Lung microvascular endothelial cell (primary cell): ENCODE measurements at regions not wholly inside any gene's neighbourhood (a gene's known extent, or its start where the extent isn't known, plus 50 kb on each side); places are given as distances from the start of the nearest gene placed in this dataset.
A peak's percentile ranks its signal among the peaks of the same experiment; 100 is the strongest.
"Not testable (repeated sequence)": the region's sequence is repeated elsewhere in the genome, so short reads cannot be mapped to it uniquely, and the experiment has no call there.

Experiments used
- DNase-seq, 2 donors: peaks; one replicate each; pipeline versions ENCODE4 v3.0.0 to v3.0.0-alpha.2; 2010; ENCODE audit warnings: low read depth in 2 of 2

GRCh38 chr3:139238281-139239030, 105.4 kb upstream of the MRPS22 start:
- peak in 1 of 2 donors; percentile 17 for DNase-seq

- no peak for DNase-seq
Measured at GRCh38 chr3:139239550-139239949, 104.3 kb upstream of the MRPS22 start.

- no peak for DNase-seq
Measured at GRCh38 chr3:139241783-139242182, 102.0 kb upstream of the MRPS22 start.

- DNase-seq: no peak
Measured at GRCh38 chr3:139243710-139244109, 100.1 kb upstream of the MRPS22 start.

- no peak for DNase-seq
Measured at GRCh38 chr3:139248593-139249255, 95.1 kb upstream of the MRPS22 start.

GRCh38 chr3:139251529-139251928, 92.3 kb upstream of the MRPS22 start:
- no peak for DNase-seq

- DNase-seq: no peak
Measured at GRCh38 chr3:139252719-139253118, 91.1 kb upstream of the MRPS22 start.

GRCh38 chr3:139258276-139258675, 85.5 kb upstream of the MRPS22 start:
- no peak for DNase-seq

GRCh38 chr3:139259398-139259797, 84.4 kb upstream of the MRPS22 start:
- no peak for DNase-seq

- DNase-seq: no peak
Measured at GRCh38 chr3:139260041-139260486, 83.8 kb upstream of the MRPS22 start.

GRCh38 chr3:139260793-139261736, 82.8 kb upstream of the MRPS22 start:
- no peak for DNase-seq

GRCh38 chr3:139261754-139262586, 81.8 kb upstream of the MRPS22 start:
- no peak for DNase-seq

GRCh38 chr3:139263798-139264197, 80.0 kb upstream of the MRPS22 start:
- no peak for DNase-seq

- DNase-seq: no peak
Measured at GRCh38 chr3:139264375-139264774, 79.4 kb upstream of the MRPS22 start.

GRCh38 chr3:139265131-139266016, 78.4 kb upstream of the MRPS22 start:
- no peak for DNase-seq

- no peak for DNase-seq
Measured at GRCh38 chr3:139267300-139268246, 76.2 kb upstream of the MRPS22 start.

- DNase-seq: no peak
Measured at GRCh38 chr3:139269984-139270383, 73.8 kb upstream of the MRPS22 start.

GRCh38 chr3:139270652-139271051, 73.2 kb upstream of the MRPS22 start:
- not testable (repeated sequence) for DNase-seq
